ENCODE measurements at regions not wholly inside any gene's neighbourhood (a gene's known extent, or its start where the extent isn't known, plus 50 kb on each side); places are given as distances from the start of the nearest gene placed in this dataset.
"Not testable (repeated sequence)": the region's sequence is repeated elsewhere in the genome, so short reads cannot be mapped to it uniquely, and the experiment has no call there.

GRCh38 chr13:80562433-80563156 lies 221.7 kb upstream of the SPRY2 start:
- no peak for DNase-seq (ENCODE audit: low read depth, low spot score)

GRCh38 chr13:80560609-80561008 lies 219.7 kb upstream of the SPRY2 start:
- no peak for DNase-seq (ENCODE audit: low read depth, low spot score)

DNA sequence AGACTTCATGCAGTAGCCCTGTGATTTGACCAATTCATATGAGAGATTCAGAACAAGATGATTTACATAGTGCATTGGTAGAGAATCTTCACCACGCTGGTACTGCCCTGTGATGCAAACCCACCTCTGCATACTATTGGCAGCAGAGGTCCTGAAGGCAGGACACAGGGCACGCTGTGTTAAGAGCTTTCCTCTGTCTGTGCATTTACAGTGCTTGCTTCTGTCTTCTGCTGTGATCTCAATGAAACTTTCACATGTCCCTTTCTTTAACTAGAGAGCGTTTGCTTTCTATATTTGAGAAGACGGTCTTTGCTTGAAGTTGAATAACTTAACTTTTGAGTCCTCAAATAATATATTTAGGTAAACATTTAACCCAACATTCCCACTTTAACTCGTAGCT lies 219.0 kb upstream of the SPRY2 start:
- DNase-seq (ENCODE audit: low read depth, low spot score): no peak

GRCh38 chr13:80558074-80558473 lies 217.1 kb upstream of the SPRY2 start:
- no peak for DNase-seq (ENCODE audit: low read depth, low spot score)

DNA sequence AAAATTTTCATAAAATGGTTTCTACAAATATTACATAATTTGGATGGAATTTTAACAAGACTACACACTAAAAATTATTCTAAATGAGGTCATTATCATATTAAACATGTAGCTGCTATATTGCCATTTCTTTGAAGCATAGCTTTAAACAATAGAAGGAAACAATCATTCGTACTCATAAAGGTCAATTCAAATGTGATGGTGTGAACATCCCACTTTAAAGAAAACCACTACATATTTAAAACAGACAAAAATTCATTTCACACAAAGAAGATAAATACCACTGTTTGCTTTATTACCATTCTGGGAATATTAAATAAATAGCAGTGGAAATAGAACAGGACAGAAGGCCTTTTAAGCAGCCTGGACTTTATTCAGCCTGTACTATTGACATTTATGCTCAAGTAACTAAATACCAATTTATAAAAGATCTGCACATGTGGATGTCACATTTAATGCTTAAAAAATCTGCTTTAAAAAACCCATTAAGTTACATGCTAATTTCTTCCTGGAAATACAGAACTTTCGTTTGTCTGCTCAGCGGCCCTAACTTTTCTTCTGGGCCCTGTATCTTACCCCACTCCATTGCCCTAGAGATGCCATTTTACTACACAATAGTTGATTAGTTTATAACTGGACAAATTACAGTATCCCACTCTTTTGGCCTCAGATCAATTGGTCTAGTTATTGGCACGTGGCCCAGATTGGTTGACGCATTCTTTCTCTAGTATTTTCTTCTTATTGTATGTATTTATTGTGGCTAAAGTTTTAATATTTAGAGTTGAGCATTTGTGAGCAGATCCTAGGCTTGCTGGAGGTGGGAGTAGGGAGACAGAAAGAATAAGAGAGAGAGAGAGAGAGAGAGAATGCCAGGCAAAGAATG lies 215.1 kb upstream of the SPRY2 start:
- no peak for DNase-seq (ENCODE audit: low read depth, low spot score)

DNA sequence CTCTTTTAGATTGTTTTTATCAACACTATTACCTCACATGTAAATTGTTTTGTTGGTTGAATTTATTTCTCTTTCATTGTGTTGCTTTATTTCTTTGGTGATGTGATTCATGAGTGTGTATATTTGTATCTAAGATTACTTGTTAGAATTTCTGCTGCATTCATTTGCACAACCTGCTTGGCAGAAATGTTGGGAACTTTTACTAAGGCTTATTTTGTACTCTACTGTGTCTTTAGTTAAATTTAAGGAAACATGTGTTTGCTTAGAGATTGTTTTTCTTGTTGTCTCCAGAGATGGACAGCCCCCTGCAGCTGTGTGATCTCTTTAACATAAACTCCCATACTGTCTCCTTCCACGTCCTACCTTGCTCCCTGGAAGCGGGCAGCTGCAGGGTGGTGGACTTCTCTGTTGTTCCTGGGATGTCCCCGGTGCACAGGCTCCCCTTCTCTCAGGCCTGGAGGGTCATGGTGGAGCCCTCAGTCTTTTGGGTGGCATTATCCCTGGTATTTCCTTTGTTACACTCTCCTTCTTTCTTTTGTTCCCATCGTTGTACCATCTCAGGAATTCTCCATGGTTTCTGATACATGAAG lies 212.0 kb upstream of the SPRY2 start:
- DNase-seq (ENCODE audit: low read depth, low spot score): peak; percentile 2

DNA sequence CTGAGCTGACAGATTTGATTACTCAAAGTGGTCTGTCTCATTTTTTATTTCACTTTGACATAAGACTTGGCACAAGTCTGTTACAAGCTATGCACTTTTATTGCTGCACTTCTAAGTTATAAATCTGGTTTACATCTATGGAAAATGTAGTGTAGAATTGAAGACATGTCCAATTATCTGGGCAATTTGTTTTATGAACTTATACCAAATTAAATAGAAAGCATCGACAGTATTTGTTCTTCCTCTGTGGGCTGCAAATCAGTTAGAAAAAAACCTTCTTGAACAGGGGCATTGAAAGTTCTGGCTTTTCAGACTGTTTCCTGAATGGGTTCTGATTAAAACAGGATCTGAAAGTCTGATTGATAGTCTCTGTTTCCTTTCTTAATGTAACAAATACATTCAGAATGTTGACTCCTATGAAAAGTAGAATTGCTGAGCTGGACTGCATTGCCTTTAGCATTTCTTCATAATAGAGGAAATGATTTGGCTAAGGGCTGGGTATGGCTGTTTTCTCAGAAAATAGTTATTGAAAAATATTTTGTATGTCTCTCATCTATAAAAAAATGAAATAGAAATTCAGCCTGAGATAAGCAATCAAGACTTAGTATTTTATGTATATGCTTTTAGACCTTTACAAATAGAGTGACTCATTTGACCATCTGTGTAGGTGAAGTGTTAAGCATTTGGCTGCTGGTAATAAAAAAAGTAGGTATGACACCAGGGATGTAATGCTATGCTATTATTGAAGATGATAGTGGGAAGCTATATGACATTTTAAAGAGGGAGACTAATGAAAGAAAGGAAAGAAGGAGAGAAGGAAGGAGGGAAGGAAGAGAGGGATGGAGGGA lies 210.9 kb upstream of the SPRY2 start:
- DNase-seq (ENCODE audit: low read depth, low spot score): no peak

DNA sequence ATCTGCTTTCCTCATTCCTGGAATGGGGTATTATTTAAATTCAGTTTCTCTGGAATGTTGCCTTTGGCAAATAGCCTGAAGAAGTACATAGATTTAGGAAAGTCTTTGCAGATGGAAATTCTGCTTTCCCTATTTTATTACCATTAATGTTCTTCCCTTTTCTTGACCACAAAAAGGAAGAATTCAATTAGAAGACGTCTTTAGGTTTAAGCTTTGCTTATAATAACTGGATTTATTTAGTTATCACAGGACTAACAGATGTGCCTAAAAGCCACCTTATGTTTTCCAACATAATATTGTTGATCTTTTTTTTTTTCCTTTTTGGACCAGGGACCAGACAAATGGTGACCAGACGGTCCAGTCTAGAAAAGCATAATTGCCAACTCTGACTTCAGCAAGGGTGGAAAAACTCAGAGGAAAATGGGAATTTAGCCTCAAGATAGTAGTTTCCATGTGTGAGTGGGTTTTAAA lies 210.1 kb upstream of the SPRY2 start:
- no peak for DNase-seq (ENCODE audit: low read depth, low spot score)

- DNase-seq (ENCODE audit: low read depth, low spot score): no peak
These were observed 208.0 kb upstream of the SPRY2 start for GRCh38 chr13:80548915-80549314.

GRCh38 chr13:80547885-80548825 lies 207.2 kb upstream of the SPRY2 start:
- DNase-seq (ENCODE audit: low read depth, low spot score): no peak

- DNase-seq (ENCODE audit: low read depth, low spot score): no peak
These were observed 206.4 kb upstream of the SPRY2 start for GRCh38 chr13:80547341-80547740.

DNA sequence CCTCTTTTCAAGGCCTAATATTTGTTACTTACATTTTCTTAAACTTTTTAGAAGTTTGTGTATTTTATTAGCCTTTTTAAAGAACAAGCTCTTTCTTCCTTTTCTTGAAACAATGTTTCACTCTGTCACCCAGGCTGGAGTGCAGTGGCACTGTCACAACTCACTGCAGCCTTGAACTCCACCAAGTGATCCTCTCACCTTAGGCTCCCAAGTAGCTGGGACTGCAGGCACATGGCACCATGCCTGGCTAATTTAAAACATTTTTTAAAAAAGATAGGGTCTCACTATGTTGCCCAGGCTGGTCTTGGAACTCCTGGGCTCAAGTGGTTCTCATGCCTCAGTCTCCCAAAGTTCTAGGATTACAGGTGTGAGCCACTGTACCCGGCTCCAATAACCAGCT lies 192.2 kb upstream of the SPRY2 start:
- DNase-seq (ENCODE audit: low read depth, low spot score): no peak

DNA sequence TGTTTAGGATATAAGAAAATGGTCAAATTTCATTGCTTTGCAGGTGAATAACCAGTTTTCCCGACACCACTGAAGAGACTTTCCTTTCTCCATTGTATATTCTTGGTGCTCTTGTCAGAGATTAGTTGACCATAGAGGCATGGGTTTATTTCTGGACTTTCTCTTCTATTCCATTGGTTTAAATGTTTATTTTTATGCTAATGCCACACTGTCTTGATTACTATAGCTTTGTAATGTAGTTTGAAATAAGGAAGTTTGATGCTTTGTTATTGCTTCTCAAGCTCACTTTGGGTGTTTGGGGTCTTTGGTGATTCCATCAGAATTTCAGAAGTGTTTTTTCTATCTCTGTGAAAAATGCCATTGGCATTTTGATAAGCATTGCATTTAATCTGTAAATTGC lies 190.0 kb upstream of the SPRY2 start:
- DNase-seq (ENCODE audit: low read depth, low spot score): no peak

GRCh38 chr13:80530191-80530590 lies 189.3 kb upstream of the SPRY2 start:
- DNase-seq (ENCODE audit: low read depth, low spot score): no peak

DNA sequence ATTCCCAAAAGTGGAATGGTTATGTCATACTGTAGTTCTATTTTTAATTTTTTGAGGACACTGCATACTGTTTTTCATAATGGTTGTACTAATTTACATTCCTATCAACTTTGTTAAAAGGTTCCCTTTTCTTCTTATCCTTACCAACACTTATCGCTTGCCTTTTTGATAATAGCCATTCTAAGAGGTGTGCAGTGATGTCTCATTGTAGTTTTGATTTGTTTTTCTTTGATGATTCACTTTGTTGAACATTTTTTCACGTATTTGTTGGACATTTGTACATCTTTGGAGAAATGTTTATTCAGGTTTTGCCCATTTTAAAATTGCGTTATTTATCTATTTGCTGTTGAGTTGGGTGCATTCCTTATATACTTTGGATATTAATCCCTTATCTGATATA lies 188.8 kb upstream of the SPRY2 start:
- no peak for DNase-seq (ENCODE audit: low read depth, low spot score)

- no peak for DNase-seq (ENCODE audit: low read depth, low spot score)
These were observed 187.8 kb upstream of the SPRY2 start for GRCh38 chr13:80528733-80529132.

- no peak for DNase-seq (ENCODE audit: low read depth, low spot score)
These were observed 186.5 kb upstream of the SPRY2 start for GRCh38 chr13:80527400-80527799.

- no peak for DNase-seq (ENCODE audit: low read depth, low spot score)
These were observed 183.7 kb upstream of the SPRY2 start for GRCh38 chr13:80524447-80525215.

DNA sequence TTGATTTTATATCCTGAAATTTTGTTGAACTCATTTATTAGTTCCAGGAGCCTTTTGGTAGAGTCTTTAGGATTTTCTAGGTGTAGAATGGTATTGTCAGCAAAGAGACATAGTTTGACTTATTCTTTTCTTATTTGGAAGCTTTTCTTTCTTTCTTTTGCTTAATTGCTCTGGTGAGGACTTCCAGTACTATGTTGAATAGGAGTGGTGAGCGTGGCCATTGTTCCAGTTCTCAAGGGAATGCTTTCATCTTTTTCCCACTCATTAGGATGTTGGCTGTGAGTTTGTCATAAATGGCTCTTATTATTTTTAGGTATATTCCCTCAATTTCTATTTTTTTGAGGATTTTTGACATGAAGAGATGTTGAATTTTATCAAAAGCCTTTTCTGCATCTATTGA lies 182.2 kb upstream of the SPRY2 start:
- DNase-seq (ENCODE audit: low read depth, low spot score): no peak

- not testable (repeated sequence) for DNase-seq (ENCODE audit: low read depth, low spot score)
These were observed 181.5 kb upstream of the SPRY2 start for GRCh38 chr13:80522463-80522862.
